Osteocyte (in vitro differentiated cells): ENCODE measurements at regions not wholly inside any gene's neighbourhood (a gene's known extent, or its start where the extent isn't known, plus 50 kb on each side); places are given as distances from the start of the nearest gene placed in this dataset.

ENCODE experiments used
- DNase-seq: peaks from one replicate; pipeline ENCODE4 v3.0.0; 2021; ENCODE audit warnings: mixed read lengths; ENCODE audit not compliant: unreplicated experiment; ENCODE audit errors: extremely low spot score
- H3K27ac Mint-ChIP-seq: one replicate; pipeline ENCODE4 v1.8.0; 2021; ENCODE audit warnings: mild to moderate bottlenecking, mixed read lengths; ENCODE audit not compliant: unreplicated experiment
- H3K27me3 Mint-ChIP-seq: one replicate; pipeline ENCODE4 v1.8.0; 2021; ENCODE audit warnings: mixed read lengths; ENCODE audit not compliant: unreplicated experiment
- H3K36me3 Mint-ChIP-seq: one replicate; pipeline ENCODE4 v1.8.0; 2021; ENCODE audit warnings: mixed read lengths; ENCODE audit not compliant: unreplicated experiment
- H3K4me1 Mint-ChIP-seq: one replicate; pipeline ENCODE4 v1.8.0; 2021; ENCODE audit warnings: mixed read lengths; ENCODE audit not compliant: unreplicated experiment
- H3K4me3 Mint-ChIP-seq: one replicate; pipeline ENCODE4 v1.8.0; 2021; ENCODE audit warnings: mild to moderate bottlenecking, moderate library complexity, mixed read lengths; ENCODE audit not compliant: unreplicated experiment
- H3K9me3 Mint-ChIP-seq: one replicate; pipeline ENCODE4 v1.8.0; 2021; ENCODE audit warnings: mixed read lengths; ENCODE audit not compliant: unreplicated experiment
- TF ChIP-seq, protein P1 (sequence below): fragments of 200-600 bp; sonication (generic); IDR thresholded peaks from 2 replicates; pipeline ENCODE4 v1.5.0; 2021; ENCODE audit warnings: antibody characterized with exemption, mild to moderate bottlenecking, moderate library complexity

- DNase-seq = no peak
- Mint-ChIP-seq H3K27me3 (no peaks in the 10 kb centered on the region), H3K4me1 (peaks cover 31% of the 10 kb centered on the region), H3K36me3 (no peaks in the 10 kb centered on the region), H3K27ac (no peak overlapping the region), H3K4me3 (no peak overlapping the region), H3K9me3 (peaks cover 5% of the 10 kb centered on the region)
- TF ChIP-seq, protein P1, sequence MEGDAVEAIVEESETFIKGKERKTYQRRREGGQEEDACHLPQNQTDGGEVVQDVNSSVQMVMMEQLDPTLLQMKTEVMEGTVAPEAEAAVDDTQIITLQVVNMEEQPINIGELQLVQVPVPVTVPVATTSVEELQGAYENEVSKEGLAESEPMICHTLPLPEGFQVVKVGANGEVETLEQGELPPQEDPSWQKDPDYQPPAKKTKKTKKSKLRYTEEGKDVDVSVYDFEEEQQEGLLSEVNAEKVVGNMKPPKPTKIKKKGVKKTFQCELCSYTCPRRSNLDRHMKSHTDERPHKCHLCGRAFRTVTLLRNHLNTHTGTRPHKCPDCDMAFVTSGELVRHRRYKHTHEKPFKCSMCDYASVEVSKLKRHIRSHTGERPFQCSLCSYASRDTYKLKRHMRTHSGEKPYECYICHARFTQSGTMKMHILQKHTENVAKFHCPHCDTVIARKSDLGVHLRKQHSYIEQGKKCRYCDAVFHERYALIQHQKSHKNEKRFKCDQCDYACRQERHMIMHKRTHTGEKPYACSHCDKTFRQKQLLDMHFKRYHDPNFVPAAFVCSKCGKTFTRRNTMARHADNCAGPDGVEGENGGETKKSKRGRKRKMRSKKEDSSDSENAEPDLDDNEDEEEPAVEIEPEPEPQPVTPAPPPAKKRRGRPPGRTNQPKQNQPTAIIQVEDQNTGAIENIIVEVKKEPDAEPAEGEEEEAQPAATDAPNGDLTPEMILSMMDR = no peak
Observed at GRCh38 chr4:126595643-126596042, 1037.1 kb upstream of the INTU start.

- no peak for DNase-seq
- Mint-ChIP-seq H3K27ac (no peak overlapping the region), H3K4me3 (no peak overlapping the region), H3K27me3 (no peaks in the 10 kb centered on the region), H3K36me3 (no peaks in the 10 kb centered on the region), H3K4me1 (peaks cover 15% of the 10 kb centered on the region), H3K9me3 (no peaks in the 10 kb centered on the region)
- TF ChIP-seq, protein P1 = no peak
Observed at GRCh38 chr4:126599746-126600145, 1033.0 kb upstream of the INTU start.

GRCh38 chr4:126603210-126603609 is 1029.5 kb upstream of the INTU start:
- H3K27me3 Mint-ChIP-seq = no peaks in the 10 kb centered on the region
- peaks cover 9% of the 10 kb centered on the region for H3K4me1 Mint-ChIP-seq
- no peaks in the 10 kb centered on the region for H3K36me3 Mint-ChIP-seq
- no peak overlapping the region for H3K4me3 Mint-ChIP-seq
- H3K9me3 Mint-ChIP-seq = no peaks in the 10 kb centered on the region
- DNase-seq = no peak
- no peak overlapping the region for H3K27ac Mint-ChIP-seq
- TF ChIP-seq, protein P1 = no peak

DNA sequence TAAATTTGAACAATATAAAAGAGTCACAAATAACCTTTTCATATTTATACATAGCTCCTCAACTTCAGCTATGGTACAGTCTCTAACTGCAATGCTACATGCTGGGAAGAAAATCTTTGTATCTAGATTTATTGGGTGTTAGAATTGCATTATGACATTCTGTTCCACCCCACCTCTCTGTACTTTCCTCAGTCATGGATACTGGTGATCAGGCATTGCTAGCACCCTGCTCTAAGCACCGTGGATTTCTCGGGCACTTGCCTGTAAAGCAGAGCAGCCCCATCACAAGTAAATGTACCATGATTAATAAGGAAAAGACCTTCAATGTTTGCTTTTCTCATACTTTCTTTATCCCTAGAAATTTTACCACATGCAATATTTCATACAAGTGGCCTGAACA is 1028.9 kb upstream of the INTU start:
- TF ChIP-seq, protein P1 = no peak
- Mint-ChIP-seq H3K27ac (no peak overlapping the region), H3K27me3 (no peaks in the 10 kb centered on the region), H3K4me3 (no peak overlapping the region), H3K9me3 (no peaks in the 10 kb centered on the region), H3K4me1 (peaks cover 9% of the 10 kb centered on the region), H3K36me3 (no peaks in the 10 kb centered on the region)
- no peak for DNase-seq

DNA sequence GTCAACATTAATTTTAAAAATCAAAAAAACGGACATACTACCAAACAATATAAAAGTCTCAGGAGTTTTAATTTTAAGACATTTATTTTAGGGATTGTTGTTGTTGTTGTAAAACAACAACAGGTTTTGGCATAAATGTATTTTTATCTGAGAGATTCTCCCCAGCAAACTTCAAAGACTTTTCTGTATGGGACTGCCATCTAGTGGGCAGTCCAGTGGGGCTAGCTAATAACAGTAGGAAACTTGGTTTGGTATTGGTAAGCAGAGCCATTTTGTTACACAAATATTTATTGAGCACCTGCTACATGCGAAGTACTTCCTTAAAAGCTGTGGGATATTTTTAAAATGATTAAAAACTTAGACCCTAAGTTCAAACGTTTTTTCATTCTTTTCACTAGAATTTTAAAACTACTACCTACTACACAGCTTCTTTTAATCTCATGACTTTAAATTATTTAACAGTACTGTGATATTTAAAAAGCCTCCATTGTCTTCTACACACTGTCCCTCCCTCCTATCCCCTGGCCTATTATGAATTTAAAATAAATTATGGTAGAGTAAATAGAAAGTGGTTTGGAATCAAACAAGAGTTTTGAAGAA is 1028.4 kb upstream of the INTU start:
- peaks cover 8% of the 10 kb centered on the region for H3K4me1 Mint-ChIP-seq
- no peak overlapping the region for H3K4me3 Mint-ChIP-seq
- H3K9me3 Mint-ChIP-seq = no peaks in the 10 kb centered on the region
- TF ChIP-seq, protein P1 = peak; percentile 90
- H3K27ac Mint-ChIP-seq = no peak overlapping the region
- no peak for DNase-seq
- no peaks in the 10 kb centered on the region for H3K27me3 Mint-ChIP-seq
- no peaks in the 10 kb centered on the region for H3K36me3 Mint-ChIP-seq
